Right atrium auricular region (tissue), 2 donors: ENCODE measurements at regions not wholly inside any gene's neighbourhood (a gene's known extent, or its start where the extent isn't known, plus 50 kb on each side); places are given as distances from the start of the nearest gene placed in this dataset.

ENCODE experiments used
- DNase-seq: peaks from one replicate; pipeline ENCODE4 v3.0.0-alpha.2; 2019; ENCODE audit warnings: low spot score
- H3K27ac ChIP-seq, 2 donors: fragments of 200-600 bp; sonication (generic); 1 replicate in 1 of 2; 2 replicates in 1 of 2; pipeline ENCODE4 v1.5.1; 2016 to 2019
- H3K27me3 ChIP-seq, 2 donors: fragments of 200-600 bp; sonication (generic); one replicate each; pipeline versions ENCODE4 v1.5.1 to v1.6.0; 2017 to 2019
- H3K36me3 ChIP-seq: fragments of 200-600 bp; sonication (generic); one replicate; pipeline ENCODE4 v1.5.1; 2016
- H3K4me1 ChIP-seq, 2 donors: fragments of 200-600 bp; sonication (generic); one replicate each; pipeline versions ENCODE4 v1.5.1 to v1.6.0; 2017 to 2019
- H3K4me3 ChIP-seq, 2 donors: fragments of 200-600 bp; sonication (generic); 1 replicate in 1 of 2; 2 replicates in 1 of 2; pipeline ENCODE4 v1.5.1; 2017 to 2019; ENCODE audit warnings: mild to moderate bottlenecking in 1 of 2, moderate library complexity in 1 of 2
- H3K9me3 ChIP-seq, 2 donors: fragments of 200-600 bp; sonication (generic); one replicate each; pipeline ENCODE4 v1.5.1; 2019
- TF ChIP-seq, protein P1 (sequence below), 2 donors: fragments of 200-600 bp; sonication (generic); IDR thresholded peaks; one replicate each; pipeline ENCODE4 v1.5.1; 2019; ENCODE audit warnings: antibody characterized with exemption in 2 of 2

DNA sequence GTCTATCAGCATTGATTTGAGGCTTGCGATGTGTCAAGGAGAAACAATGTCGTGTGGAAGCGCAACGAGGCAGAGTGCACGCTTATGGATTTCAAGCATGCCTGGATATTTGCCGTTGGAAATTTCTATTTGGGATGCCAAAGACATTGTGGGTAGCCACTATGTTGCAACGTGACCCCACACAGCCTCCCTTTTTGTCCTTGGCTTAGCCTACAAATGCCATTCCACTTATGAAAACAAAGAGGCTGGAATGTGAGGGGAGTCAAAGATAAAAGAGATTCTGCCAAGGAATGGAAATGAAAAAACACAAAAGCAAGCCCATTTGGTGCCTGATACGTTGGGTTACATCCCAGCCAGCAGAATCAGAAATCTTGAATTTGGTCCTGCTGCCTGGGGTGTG, 721.2 kb downstream of the GALR1 start:
- no peaks in the 10 kb centered on the region for H3K4me1 ChIP-seq
- no peaks in the 10 kb centered on the region for H3K36me3 ChIP-seq
- H3K27ac ChIP-seq, result no peak overlapping the region
- no peak overlapping the region for H3K4me3 ChIP-seq
- TF ChIP-seq, protein P1, sequence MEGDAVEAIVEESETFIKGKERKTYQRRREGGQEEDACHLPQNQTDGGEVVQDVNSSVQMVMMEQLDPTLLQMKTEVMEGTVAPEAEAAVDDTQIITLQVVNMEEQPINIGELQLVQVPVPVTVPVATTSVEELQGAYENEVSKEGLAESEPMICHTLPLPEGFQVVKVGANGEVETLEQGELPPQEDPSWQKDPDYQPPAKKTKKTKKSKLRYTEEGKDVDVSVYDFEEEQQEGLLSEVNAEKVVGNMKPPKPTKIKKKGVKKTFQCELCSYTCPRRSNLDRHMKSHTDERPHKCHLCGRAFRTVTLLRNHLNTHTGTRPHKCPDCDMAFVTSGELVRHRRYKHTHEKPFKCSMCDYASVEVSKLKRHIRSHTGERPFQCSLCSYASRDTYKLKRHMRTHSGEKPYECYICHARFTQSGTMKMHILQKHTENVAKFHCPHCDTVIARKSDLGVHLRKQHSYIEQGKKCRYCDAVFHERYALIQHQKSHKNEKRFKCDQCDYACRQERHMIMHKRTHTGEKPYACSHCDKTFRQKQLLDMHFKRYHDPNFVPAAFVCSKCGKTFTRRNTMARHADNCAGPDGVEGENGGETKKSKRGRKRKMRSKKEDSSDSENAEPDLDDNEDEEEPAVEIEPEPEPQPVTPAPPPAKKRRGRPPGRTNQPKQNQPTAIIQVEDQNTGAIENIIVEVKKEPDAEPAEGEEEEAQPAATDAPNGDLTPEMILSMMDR (IDR thresholded peaks at IDR 0.05), result no peak
- DNase-seq, result no peak
- no peaks in the 10 kb centered on the region for H3K9me3 ChIP-seq
- H3K27me3 ChIP-seq, result no peaks in the 10 kb centered on the region

DNA sequence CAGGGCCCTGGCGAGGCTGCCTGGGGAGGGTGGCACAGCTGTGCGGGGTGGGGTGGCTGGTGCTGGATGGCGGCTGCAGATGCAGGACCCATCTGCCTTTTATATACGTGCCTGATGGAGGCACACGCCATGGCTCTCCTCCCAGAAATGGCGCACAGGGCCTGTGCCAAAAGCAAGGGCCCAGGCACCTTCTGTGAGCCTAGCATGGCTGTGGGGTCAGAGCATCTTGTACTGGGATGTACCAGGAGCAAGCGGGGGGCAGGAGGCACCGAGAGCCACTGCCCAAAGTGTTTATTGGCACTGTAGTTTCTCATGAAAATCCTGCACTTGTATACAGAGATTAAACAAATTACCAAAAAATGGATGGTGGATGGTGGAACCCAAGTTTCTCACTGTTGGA, 724.1 kb downstream of the GALR1 start:
- TF ChIP-seq, protein P1 (IDR thresholded peaks at IDR 0.05), result no peak
- Histone ChIP-seq H3K4me3 (no peak overlapping the region), H3K4me1 (no peaks in the 10 kb centered on the region), H3K27ac (no peak overlapping the region), H3K9me3 (no peaks in the 10 kb centered on the region), H3K27me3 (no peaks in the 10 kb centered on the region), H3K36me3 (no peaks in the 10 kb centered on the region)
- DNase-seq, result no peak

DNA sequence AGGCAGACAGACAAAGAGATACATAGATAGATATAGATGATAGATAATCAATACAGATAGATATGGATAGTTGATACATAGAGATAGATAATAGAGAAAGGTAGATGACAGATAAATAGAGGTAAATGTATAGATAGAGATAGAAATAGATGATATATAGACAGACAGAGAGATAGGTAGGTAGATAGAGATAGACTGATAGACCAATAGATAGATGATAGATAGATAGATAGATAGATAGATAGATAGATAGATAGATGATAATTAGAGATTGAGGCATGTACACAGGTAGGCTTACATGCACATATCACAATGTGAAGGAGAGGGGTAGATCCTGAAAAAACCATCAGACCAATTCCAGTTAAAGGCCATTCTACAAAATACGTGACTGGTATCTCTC, 724.7 kb downstream of the GALR1 start:
- no peaks in the 10 kb centered on the region for H3K4me1 ChIP-seq
- H3K36me3 ChIP-seq, result no peaks in the 10 kb centered on the region
- TF ChIP-seq, protein P1 (IDR thresholded peaks at IDR 0.05), result no peak
- H3K27ac ChIP-seq, result no peak overlapping the region
- no peaks in the 10 kb centered on the region for H3K9me3 ChIP-seq
- H3K4me3 ChIP-seq, result no peak overlapping the region
- H3K27me3 ChIP-seq, result no peaks in the 10 kb centered on the region
- DNase-seq, result no peak

DNA sequence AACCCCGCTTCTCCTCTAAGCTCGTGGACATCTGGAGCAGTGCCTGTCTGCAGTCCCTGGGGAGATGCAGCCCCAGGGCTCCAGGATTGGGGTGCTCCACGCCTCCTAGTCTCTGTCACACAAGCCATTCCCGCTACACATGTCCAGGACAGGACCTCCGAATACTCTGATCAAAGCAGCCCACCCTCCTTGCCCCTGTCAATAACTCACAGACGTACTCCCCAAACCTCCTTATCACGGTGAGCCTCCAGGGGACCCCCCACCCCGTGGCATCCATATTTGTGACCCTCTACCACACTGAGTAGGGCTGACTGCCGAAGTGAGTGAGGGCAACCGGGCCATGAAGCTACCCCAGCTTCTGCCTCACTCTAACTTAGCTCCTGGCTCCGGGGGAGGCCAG, 727.7 kb downstream of the GALR1 start:
- Histone ChIP-seq H3K9me3 (no peaks in the 10 kb centered on the region), H3K4me1 (no peaks in the 10 kb centered on the region), H3K36me3 (no peaks in the 10 kb centered on the region), H3K27me3 (no peaks in the 10 kb centered on the region), H3K4me3 (no peak overlapping the region), H3K27ac (no peak overlapping the region)
- TF ChIP-seq, protein P1 (IDR thresholded peaks at IDR 0.05), result no peak
- no peak for DNase-seq

DNA sequence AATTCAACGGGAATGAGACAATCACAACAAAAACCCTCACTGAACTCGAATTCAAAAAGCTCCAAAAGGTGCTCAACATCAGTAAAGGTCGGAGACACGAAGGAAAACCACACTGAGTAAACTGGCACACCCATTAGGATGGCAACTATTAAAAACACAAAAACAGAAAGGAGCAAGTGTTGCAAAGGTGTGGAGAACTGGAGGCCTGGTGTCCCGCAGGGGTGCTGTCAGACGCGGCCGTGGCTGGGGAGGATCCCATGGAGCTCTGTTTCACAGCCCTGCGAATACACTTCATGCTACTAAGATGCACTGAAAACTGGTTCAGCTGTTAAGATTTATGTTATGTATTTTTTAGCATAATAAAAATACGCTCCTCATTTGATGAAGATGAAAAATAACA, 730.6 kb downstream of the GALR1 start:
- no peaks in the 10 kb centered on the region for H3K9me3 ChIP-seq
- TF ChIP-seq, protein P1 (IDR thresholded peaks at IDR 0.05), result no peak
- H3K36me3 ChIP-seq, result no peaks in the 10 kb centered on the region
- no peak for DNase-seq
- H3K4me1 ChIP-seq, result no peaks in the 10 kb centered on the region
- H3K4me3 ChIP-seq, result no peak overlapping the region
- H3K27me3 ChIP-seq, result no peaks in the 10 kb centered on the region
- no peak overlapping the region for H3K27ac ChIP-seq

DNA sequence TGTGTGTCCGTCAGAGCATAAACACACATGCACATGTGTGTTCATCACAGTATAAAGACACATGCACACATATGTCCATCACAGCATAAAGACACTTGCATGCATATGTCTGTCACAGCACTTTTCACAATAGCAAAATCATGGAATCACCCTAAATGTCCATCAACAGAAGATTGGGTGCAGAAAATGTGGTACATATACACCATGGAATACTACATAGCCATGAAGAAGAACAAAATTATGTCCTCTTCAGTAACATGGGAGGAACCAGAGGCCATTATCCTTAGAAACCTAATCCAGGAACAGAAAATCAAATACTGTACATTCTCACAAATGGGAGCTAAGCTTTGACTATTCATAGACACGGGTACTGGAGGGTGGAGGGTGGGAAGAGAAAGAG, 732.2 kb downstream of the GALR1 start:
- TF ChIP-seq, protein P1 (IDR thresholded peaks at IDR 0.05), result no peak
- H3K27me3 ChIP-seq, result no peaks in the 10 kb centered on the region
- no peaks in the 10 kb centered on the region for H3K9me3 ChIP-seq
- H3K36me3 ChIP-seq, result no peaks in the 10 kb centered on the region
- no peak for DNase-seq
- H3K27ac ChIP-seq, result no peak overlapping the region
- no peak overlapping the region for H3K4me3 ChIP-seq
- no peaks in the 10 kb centered on the region for H3K4me1 ChIP-seq
